ENCODE measurements at regions not wholly inside any gene's neighbourhood (a gene's known extent, or its start where the extent isn't known, plus 50 kb on each side); places are given as distances from the start of the nearest gene placed in this dataset.

DNA sequence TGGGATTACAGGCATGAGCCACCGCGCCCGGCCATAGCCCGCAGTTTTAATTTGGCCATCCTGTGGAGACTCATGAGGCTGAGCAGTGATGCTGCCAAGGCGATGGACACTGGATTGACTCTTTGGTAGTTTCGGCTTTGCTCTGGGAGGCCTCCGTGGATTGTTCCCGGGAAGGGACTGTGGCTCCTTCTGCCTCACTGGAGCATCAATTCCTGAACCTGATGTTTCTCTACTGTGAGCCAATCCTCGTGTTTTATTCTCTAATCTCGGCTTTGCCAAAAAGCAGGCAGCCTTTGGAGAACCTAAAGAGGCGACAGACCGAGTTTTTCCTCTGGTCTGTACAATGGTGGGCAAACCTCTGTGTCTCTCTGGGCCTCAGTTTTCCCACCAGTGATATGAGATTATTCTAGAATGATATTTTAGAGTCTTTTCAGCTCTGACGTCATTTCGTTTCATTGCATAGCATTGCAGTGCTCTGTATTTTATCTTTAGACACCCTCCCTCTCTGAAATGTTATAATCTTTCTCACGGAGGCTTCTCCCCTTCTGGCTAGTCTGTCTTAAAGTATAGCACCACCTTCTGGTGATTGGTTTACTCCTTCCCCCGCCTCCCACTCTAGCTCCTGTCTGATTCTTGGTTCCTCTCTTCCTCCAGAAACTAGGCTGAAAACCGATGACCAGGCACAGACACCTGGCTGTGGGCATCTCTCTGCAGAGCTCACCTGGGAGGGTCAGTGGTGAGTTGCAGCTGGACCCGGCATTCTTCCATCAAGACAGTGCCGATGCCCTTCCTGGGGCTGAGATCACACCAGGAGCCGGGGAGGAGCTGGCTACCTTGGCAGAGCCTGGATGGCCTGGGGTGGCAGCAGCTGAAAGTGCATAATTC lies 341.3 kb downstream of the MYCN start:
- no peak overlapping the region for H3K4me3 Mint-ChIP-seq
- no peak overlapping the region for H3K27ac Mint-ChIP-seq
- H3K9me3 Mint-ChIP-seq = peaks cover 4% of the 10 kb centered on the region
- TF ChIP-seq, protein P1, sequence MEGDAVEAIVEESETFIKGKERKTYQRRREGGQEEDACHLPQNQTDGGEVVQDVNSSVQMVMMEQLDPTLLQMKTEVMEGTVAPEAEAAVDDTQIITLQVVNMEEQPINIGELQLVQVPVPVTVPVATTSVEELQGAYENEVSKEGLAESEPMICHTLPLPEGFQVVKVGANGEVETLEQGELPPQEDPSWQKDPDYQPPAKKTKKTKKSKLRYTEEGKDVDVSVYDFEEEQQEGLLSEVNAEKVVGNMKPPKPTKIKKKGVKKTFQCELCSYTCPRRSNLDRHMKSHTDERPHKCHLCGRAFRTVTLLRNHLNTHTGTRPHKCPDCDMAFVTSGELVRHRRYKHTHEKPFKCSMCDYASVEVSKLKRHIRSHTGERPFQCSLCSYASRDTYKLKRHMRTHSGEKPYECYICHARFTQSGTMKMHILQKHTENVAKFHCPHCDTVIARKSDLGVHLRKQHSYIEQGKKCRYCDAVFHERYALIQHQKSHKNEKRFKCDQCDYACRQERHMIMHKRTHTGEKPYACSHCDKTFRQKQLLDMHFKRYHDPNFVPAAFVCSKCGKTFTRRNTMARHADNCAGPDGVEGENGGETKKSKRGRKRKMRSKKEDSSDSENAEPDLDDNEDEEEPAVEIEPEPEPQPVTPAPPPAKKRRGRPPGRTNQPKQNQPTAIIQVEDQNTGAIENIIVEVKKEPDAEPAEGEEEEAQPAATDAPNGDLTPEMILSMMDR (conservative IDR thresholded peaks at IDR 0.05) = peak; percentile 77
- peaks cover 16% of the 10 kb centered on the region for H3K4me1 Mint-ChIP-seq (ENCODE audit: unreplicated experiment)
- DNase-seq (ENCODE audit: extremely low spot score, unreplicated experiment) = no peak
- H3K27me3 Mint-ChIP-seq = peaks cover 5% of the 10 kb centered on the region
- no peaks in the 10 kb centered on the region for H3K36me3 Mint-ChIP-seq

DNA sequence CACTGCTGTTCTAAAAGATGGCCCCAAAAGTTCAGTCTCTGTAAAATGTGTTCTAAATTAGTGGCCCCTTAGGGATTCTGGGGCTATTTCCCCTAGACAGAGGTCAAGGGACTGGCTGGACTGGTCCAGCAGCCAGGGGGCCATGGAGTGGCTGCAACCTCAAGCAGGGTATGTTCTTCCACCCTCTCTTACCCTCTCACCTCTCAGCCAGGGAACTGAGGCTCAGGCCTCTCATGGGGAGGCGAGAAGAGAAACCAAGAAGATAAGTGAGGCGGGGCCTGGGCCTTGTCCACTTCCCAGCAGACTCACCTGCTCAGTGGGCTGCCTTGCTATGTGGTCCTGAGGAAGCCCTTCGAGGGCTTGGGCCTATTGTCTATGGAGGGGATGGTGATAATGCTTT lies 339.7 kb downstream of the MYCN start:
- Mint-ChIP-seq H3K27ac (no peak overlapping the region), H3K4me1 (ENCODE audit: unreplicated experiment) (peaks cover 5% of the 10 kb centered on the region), H3K27me3 (peaks cover 5% of the 10 kb centered on the region), H3K4me3 (no peak overlapping the region), H3K9me3 (no peaks in the 10 kb centered on the region), H3K36me3 (no peaks in the 10 kb centered on the region)
- TF ChIP-seq, protein P1 (conservative IDR thresholded peaks at IDR 0.05) = no peak
- DNase-seq (ENCODE audit: extremely low spot score, unreplicated experiment) = no peak

DNA sequence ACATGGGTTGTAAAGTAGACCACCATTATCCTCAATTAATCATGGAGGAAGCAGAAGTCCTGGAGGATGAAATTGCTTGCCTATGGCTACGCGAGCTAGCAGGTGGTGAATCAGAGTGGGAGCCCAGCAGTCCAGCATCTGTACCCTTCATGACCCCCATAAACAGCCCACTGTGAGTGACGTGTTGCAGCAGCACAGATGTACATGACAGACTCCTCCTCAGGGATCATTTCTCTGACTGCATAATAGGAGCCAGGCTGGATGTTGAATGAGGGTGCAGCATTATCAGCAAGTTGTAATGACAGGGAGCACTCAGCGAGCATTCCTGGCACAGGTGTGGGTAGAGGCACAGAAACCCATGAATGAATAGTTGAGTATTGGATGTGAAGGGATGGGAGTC lies 339.3 kb downstream of the MYCN start:
- peaks cover 5% of the 10 kb centered on the region for H3K4me1 Mint-ChIP-seq (ENCODE audit: unreplicated experiment)
- H3K27ac Mint-ChIP-seq = no peak overlapping the region
- no peak overlapping the region for H3K4me3 Mint-ChIP-seq
- H3K36me3 Mint-ChIP-seq = no peaks in the 10 kb centered on the region
- no peak for DNase-seq (ENCODE audit: extremely low spot score, unreplicated experiment)
- no peaks in the 10 kb centered on the region for H3K9me3 Mint-ChIP-seq
- peaks cover 5% of the 10 kb centered on the region for H3K27me3 Mint-ChIP-seq
- TF ChIP-seq, protein P1 (conservative IDR thresholded peaks at IDR 0.05) = no peak

DNA sequence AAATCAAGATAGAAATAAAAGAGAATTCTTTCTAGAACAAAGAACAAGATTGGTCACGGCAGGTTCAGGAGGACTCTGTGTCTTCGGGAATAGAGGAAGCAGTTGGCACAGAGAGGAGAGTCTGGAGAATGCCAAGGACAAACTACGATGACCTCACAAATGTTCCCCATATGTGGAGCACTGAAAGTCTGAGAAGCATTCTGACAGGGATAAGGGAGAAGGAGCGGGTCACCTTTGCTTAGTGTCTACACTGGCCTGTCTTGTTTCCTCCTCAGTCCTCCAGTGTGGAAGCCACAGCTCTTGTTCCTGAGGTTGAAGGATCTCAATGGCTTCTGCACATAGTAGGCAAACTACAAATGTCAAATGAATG lies 338.8 kb downstream of the MYCN start:
- TF ChIP-seq, protein P1 (conservative IDR thresholded peaks at IDR 0.05) = no peak
- no peak for DNase-seq (ENCODE audit: extremely low spot score, unreplicated experiment)
- H3K36me3 Mint-ChIP-seq = no peaks in the 10 kb centered on the region
- H3K27me3 Mint-ChIP-seq = peaks cover 5% of the 10 kb centered on the region
- no peak overlapping the region for H3K27ac Mint-ChIP-seq
- H3K9me3 Mint-ChIP-seq = no peaks in the 10 kb centered on the region
- H3K4me3 Mint-ChIP-seq = no peak overlapping the region
- peaks cover 5% of the 10 kb centered on the region for H3K4me1 Mint-ChIP-seq (ENCODE audit: unreplicated experiment)

DNA sequence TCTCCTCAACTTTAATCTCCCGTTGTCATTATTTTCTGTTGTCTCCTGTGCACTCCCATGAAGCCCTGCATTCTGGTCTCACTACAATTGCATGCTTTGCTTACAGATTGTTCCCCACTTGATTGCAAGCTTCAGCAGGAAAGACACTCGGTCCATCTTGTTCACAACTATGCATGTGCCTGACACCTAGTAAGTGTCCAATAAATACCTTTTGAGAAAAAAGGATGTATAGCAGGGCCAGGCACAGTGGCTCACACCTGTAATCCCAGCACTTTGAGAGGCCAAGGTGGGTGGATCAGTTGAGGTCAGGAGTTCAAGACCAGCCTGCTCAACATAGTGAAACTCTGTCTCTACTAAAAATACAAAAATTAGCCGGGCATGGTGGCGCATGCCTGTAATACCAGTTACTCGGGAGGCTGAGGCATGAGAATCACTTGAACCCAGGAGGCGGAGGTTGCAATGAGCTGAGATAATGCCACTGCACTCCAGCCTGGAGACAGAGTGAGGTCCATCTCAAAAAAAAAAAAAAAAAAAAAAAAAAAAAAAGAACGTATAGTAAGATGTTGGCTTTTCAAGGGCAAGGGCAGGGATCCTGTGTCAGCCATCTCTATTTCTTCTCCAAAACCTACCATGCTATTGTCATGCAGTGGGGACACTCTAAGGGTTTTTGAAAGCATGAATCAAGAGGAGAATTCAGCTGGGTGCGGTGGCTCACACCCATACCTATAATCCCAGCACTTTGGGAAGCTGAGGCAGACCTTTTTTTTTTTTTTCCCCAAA lies 338.3 kb downstream of the MYCN start:
- Mint-ChIP-seq H3K27ac (no peak overlapping the region), H3K27me3 (peaks cover 5% of the 10 kb centered on the region), H3K36me3 (no peaks in the 10 kb centered on the region), H3K9me3 (no peaks in the 10 kb centered on the region), H3K4me1 (ENCODE audit: unreplicated experiment) (peaks cover 5% of the 10 kb centered on the region), H3K4me3 (no peak overlapping the region)
- TF ChIP-seq, protein P1 (conservative IDR thresholded peaks at IDR 0.05) = no peak
- no peak for DNase-seq (ENCODE audit: extremely low spot score, unreplicated experiment)

All from type B pancreatic cell (in vitro differentiated cells).